ENCODE measurements at regions not wholly inside any gene's neighbourhood (a gene's known extent, or its start where the extent isn't known, plus 50 kb on each side); places are given as distances from the start of the nearest gene placed in this dataset.

DNA sequence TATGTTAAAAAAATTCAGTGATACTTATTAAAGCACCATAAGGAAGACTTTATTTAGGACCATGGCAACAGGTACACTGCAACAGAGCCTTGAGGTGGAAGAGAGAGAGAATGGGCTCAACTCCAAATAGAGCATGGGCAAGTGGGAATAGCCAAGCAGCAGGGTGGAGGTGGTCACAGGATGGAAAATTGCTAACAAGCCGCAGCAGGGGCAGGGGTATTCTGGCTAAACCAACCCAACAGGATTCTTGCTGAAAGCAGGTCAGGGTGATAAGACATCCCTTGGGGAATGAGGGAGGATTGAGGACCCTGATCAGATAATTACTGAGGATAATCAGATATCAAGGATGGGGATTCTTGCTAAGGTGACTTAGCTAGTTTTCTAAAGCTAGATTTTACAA lies 177.5 kb downstream of the ZIC3 start (continued):
- TF ChIP-seq, protein P1, sequence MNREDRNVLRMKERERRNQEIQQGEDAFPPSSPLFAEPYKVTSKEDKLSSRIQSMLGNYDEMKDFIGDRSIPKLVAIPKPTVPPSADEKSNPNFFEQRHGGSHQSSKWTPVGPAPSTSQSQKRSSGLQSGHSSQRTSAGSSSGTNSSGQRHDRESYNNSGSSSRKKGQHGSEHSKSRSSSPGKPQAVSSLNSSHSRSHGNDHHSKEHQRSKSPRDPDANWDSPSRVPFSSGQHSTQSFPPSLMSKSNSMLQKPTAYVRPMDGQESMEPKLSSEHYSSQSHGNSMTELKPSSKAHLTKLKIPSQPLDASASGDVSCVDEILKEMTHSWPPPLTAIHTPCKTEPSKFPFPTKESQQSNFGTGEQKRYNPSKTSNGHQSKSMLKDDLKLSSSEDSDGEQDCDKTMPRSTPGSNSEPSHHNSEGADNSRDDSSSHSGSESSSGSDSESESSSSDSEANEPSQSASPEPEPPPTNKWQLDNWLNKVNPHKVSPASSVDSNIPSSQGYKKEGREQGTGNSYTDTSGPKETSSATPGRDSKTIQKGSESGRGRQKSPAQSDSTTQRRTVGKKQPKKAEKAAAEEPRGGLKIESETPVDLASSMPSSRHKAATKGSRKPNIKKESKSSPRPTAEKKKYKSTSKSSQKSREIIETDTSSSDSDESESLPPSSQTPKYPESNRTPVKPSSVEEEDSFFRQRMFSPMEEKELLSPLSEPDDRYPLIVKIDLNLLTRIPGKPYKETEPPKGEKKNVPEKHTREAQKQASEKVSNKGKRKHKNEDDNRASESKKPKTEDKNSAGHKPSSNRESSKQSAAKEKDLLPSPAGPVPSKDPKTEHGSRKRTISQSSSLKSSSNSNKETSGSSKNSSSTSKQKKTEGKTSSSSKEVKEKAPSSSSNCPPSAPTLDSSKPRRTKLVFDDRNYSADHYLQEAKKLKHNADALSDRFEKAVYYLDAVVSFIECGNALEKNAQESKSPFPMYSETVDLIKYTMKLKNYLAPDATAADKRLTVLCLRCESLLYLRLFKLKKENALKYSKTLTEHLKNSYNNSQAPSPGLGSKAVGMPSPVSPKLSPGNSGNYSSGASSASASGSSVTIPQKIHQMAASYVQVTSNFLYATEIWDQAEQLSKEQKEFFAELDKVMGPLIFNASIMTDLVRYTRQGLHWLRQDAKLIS (CRISPR knock-in tag; IDR thresholded peaks at IDR 0.05; ENCODE audit: borderline replicate concordance) = no peak
- TF ChIP-seq, protein P2, sequence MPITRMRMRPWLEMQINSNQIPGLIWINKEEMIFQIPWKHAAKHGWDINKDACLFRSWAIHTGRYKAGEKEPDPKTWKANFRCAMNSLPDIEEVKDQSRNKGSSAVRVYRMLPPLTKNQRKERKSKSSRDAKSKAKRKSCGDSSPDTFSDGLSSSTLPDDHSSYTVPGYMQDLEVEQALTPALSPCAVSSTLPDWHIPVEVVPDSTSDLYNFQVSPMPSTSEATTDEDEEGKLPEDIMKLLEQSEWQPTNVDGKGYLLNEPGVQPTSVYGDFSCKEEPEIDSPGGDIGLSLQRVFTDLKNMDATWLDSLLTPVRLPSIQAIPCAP (CRISPR knock-in tag; IDR thresholded peaks at IDR 0.05) = no peak
- TF ChIP-seq ZNF121 (CRISPR knock-in tag; IDR thresholded peaks at IDR 0.05) = no peak
- TF ChIP-seq, protein P3, sequence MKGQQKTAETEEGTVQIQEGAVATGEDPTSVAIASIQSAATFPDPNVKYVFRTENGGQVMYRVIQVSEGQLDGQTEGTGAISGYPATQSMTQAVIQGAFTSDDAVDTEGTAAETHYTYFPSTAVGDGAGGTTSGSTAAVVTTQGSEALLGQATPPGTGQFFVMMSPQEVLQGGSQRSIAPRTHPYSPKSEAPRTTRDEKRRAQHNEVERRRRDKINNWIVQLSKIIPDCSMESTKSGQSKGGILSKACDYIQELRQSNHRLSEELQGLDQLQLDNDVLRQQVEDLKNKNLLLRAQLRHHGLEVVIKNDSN (CRISPR knock-in tag; IDR thresholded peaks at IDR 0.05) = no peak
- TF ChIP-seq, protein P4, sequence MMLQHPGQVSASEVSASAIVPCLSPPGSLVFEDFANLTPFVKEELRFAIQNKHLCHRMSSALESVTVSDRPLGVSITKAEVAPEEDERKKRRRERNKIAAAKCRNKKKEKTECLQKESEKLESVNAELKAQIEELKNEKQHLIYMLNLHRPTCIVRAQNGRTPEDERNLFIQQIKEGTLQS (CRISPR knock-in tag; conservative IDR thresholded peaks at IDR 0.05) = no peak
- TF ChIP-seq MYBL2 (CRISPR knock-in tag; IDR thresholded peaks at IDR 0.05) = no peak
- TF ChIP-seq GRHL2 (CRISPR knock-in tag; IDR thresholded peaks at IDR 0.05; ENCODE audit: insufficient replicate concordance, severe bottlenecking) = no peak

DNA sequence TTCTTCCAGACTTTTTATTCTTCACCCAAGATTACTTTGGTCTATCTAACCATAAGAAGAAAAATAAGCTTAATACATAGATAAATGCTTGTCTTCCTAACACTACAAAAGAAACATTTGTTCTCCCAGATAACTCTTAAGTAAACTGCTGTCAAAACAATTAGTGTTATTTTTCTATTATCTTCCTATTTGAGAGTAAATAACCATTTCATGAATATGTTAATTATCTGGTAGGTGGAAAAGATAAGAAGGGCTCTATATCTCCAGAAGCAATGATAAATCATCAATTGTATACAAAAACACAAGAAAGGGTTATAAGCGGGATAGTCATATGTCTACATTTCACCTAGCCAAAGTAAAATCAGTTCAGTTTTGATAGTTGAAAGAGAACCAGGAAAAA lies 180.4 kb downstream of the ZIC3 start:
- H3K4me3 Mint-ChIP-seq = peak overlapping the region; percentile 51
- POLR2A ChIA-PET = interaction anchor here (0.6 kb wide), 1 partner anchor 183 kb away, joined by 3 read pairs; no protein-coding TSS in a partner anchor
- H3K27me3 Mint-ChIP-seq (ENCODE audit: low read depth) = no peaks in the 10 kb centered on the region; the same call in 1 of the 2 replicates
- no peaks in the 10 kb centered on the region for H3K36me3 Mint-ChIP-seq
- DNase-seq (ENCODE audit: low spot score) (no peak), ATAC-seq (no peak)
- H3K9me3 Mint-ChIP-seq = no peaks in the 10 kb centered on the region
- TF ChIP-seq JUN (CRISPR knock-in tag; IDR thresholded peaks at IDR 0.05) (no peak), TEAD1 (CRISPR knock-in tag; IDR thresholded peaks at IDR 0.05) (no peak), NFE2L1 (CRISPR knock-in tag; IDR thresholded peaks at IDR 0.05) (no peak), RORB (CRISPR knock-in tag; IDR thresholded peaks at IDR 0.05) (0 out of 2 replicates have a peak, but pooled peaks have one; percentile 53)
- TF ChIP-seq, protein P5, sequence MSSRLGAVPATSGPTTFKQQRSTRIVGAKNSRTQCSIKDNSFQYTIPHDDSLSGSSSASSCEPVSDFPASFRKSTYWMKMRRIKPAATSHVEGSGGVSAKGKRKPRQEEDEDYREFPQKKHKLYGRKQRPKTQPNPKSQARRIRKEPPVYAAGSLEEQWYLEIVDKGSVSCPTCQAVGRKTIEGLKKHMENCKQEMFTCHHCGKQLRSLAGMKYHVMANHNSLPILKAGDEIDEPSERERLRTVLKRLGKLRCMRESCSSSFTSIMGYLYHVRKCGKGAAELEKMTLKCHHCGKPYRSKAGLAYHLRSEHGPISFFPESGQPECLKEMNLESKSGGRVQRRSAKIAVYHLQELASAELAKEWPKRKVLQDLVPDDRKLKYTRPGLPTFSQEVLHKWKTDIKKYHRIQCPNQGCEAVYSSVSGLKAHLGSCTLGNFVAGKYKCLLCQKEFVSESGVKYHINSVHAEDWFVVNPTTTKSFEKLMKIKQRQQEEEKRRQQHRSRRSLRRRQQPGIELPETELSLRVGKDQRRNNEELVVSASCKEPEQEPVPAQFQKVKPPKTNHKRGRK (CRISPR knock-in tag; IDR thresholded peaks at IDR 0.05; ENCODE audit: borderline replicate concordance) = no peak
- H3K27ac Mint-ChIP-seq = peak overlapping the region; percentile 46; the same call in 1 of the 2 replicates
- H3K4me1 Mint-ChIP-seq = peaks cover 90% of the 10 kb centered on the region
- CTCF ChIA-PET = no interaction called here

DNA sequence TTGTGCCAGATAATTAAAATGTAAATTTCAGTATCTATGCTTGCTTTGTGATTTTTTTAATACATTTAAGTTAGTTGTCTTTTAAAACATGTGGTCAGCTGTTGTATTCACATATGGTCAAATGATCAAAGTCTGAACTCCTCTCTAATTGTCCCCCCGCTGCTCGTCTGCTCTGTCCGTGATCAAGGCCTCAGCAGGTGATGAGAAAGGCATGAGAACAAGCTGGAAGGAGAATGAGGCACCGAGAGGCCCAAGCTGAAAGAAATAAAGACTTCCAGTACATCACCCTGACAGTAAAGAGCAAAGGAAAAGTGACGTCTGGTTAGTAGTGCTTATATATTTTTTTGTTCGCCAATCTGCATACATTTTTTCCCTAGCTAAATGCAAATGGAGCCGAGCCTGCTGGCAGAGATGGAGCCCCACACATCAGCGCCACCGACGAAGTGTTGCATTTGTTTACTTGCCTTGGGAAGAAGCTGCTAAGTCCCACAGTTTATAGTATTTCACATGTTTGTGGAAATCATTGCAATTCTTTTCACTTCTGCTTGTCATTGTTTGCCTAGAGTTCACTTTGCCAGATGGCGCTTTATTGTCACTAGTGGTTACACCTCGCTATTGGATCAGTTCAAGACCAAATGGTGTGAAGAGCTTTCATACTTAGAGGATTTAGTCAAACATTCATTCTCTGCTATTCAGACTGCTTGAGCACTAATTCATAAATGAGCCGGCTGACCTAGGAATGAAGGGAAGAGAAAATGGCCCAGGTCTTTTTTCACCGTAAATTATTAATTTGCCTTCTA lies 181.5 kb downstream of the ZIC3 start:
- Mint-ChIP-seq H3K4me1 (peaks cover 81% of the 10 kb centered on the region), H3K9me3 (no peaks in the 10 kb centered on the region), H3K27me3 (ENCODE audit: low read depth) (no peaks in the 10 kb centered on the region), H3K36me3 (no peaks in the 10 kb centered on the region), H3K4me3 (peak overlapping the region; percentile 51), H3K27ac (peak overlapping the region; percentile 97)
- POLR2A ChIA-PET = interaction anchor here (0.5 to 0.6 kb wide), 2 partner anchors 186 to 872 kb away, joined by 4 to 5 read pairs; no protein-coding TSS in a partner anchor
- peak; percentile 64 for ATAC-seq
- DNase-seq (ENCODE audit: low spot score) = peak; percentile 45
- CTCF ChIA-PET = interaction anchor here (1.7 to 2.4 kb wide), 2 partner anchors 315 to 318 kb away, joined by 5 to 7 read pairs; no protein-coding TSS in a partner anchor
- TF ChIP-seq, protein P6, sequence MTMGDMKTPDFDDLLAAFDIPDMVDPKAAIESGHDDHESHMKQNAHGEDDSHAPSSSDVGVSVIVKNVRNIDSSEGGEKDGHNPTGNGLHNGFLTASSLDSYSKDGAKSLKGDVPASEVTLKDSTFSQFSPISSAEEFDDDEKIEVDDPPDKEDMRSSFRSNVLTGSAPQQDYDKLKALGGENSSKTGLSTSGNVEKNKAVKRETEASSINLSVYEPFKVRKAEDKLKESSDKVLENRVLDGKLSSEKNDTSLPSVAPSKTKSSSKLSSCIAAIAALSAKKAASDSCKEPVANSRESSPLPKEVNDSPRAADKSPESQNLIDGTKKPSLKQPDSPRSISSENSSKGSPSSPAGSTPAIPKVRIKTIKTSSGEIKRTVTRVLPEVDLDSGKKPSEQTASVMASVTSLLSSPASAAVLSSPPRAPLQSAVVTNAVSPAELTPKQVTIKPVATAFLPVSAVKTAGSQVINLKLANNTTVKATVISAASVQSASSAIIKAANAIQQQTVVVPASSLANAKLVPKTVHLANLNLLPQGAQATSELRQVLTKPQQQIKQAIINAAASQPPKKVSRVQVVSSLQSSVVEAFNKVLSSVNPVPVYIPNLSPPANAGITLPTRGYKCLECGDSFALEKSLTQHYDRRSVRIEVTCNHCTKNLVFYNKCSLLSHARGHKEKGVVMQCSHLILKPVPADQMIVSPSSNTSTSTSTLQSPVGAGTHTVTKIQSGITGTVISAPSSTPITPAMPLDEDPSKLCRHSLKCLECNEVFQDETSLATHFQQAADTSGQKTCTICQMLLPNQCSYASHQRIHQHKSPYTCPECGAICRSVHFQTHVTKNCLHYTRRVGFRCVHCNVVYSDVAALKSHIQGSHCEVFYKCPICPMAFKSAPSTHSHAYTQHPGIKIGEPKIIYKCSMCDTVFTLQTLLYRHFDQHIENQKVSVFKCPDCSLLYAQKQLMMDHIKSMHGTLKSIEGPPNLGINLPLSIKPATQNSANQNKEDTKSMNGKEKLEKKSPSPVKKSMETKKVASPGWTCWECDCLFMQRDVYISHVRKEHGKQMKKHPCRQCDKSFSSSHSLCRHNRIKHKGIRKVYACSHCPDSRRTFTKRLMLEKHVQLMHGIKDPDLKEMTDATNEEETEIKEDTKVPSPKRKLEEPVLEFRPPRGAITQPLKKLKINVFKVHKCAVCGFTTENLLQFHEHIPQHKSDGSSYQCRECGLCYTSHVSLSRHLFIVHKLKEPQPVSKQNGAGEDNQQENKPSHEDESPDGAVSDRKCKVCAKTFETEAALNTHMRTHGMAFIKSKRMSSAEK (CRISPR knock-in tag; IDR thresholded peaks at IDR 0.05; ENCODE audit: borderline replicate concordance) = no peak
- TF ChIP-seq, protein P7, sequence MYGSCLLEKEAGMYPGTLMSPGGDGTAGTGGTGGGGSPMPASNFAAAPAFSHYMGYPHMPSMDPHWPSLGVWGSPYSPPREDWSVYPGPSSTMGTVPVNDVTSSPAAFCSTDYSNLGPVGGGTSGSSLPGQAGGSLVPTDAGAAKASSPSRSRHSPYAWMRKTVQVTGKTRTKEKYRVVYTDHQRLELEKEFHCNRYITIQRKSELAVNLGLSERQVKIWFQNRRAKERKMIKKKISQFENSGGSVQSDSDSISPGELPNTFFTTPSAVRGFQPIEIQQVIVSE (CRISPR knock-in tag; IDR thresholded peaks at IDR 0.05; ENCODE audit: borderline replicate concordance) = no peak
- TF ChIP-seq NFE2L1 (CRISPR knock-in tag; IDR thresholded peaks at IDR 0.05) (no peak), ZNF263 (CRISPR knock-in tag; IDR thresholded peaks at IDR 0.05; ENCODE audit: low read depth) (no peak), ZNF138 (CRISPR knock-in tag; conservative IDR thresholded peaks at IDR 0.05) (no peak), RORB (CRISPR knock-in tag; IDR thresholded peaks at IDR 0.05) (no peak), ZNF121 (CRISPR knock-in tag; IDR thresholded peaks at IDR 0.05) (no peak)
- TF ChIP-seq, protein P5 (CRISPR knock-in tag; IDR thresholded peaks at IDR 0.05; ENCODE audit: borderline replicate concordance) = no peak
